ENCODE measurements at regions not wholly inside any gene's neighbourhood (a gene's known extent, or its start where the extent isn't known, plus 50 kb on each side); places are given as distances from the start of the nearest gene placed in this dataset.

GRCh38 chr16:82262244-82262643 is 92.2 kb upstream of the MPHOSPH6 start:
- Histone ChIP-seq H3K4me3 (ENCODE audit: low read depth, low read length) (no peak overlapping the region), H3K27me3 (ENCODE audit: control insufficient read depth, insufficient read depth, low read length) (0 out of 2 replicates have a peak, but pooled peaks cover 2% of the 10 kb centered on the region), H3K36me3 (ENCODE audit: control insufficient read depth, insufficient read depth, low read length) (no peaks in the 10 kb centered on the region)
- DNase-seq (ENCODE audit: low read depth) = no peak
- ChIA-PET CTCF (interaction anchor here (1.1 to 3.2 kb wide), 13 partner anchors 8 to 1620 kb away, joined by 4 to 29 read pairs (median 8); no protein-coding TSS in a partner anchor), POLR2A (no interaction called here)
- no peak for TF ChIP-seq CTCF (IDR thresholded peaks at IDR 0.05; ENCODE audit: insufficient read depth, low read depth, low read length)

- 0 out of 2 replicates have a peak, but pooled peaks cover 2% of the 10 kb centered on the region for H3K27me3 ChIP-seq (ENCODE audit: control insufficient read depth, insufficient read depth, low read length)
- no peak for DNase-seq (ENCODE audit: low read depth)
- no peak for TF ChIP-seq CTCF (IDR thresholded peaks at IDR 0.05; ENCODE audit: insufficient read depth, low read depth, low read length)
- ChIA-PET CTCF (no interaction called here), POLR2A (no interaction called here)
- no peaks in the 10 kb centered on the region for H3K36me3 ChIP-seq (ENCODE audit: control insufficient read depth, insufficient read depth, low read length)
- H3K4me3 ChIP-seq (ENCODE audit: low read depth, low read length) = no peak overlapping the region
Observed at GRCh38 chr16:82260212-82260795, 90.3 kb upstream of the MPHOSPH6 start.

- TF ChIP-seq CTCF (IDR thresholded peaks at IDR 0.05; ENCODE audit: insufficient read depth, low read depth, low read length) = no peak
- Histone ChIP-seq H3K4me3 (ENCODE audit: low read depth, low read length) (no peak overlapping the region), H3K27me3 (ENCODE audit: control insufficient read depth, insufficient read depth, low read length) (0 out of 2 replicates have a peak, but pooled peaks cover 2% of the 10 kb centered on the region), H3K36me3 (ENCODE audit: control insufficient read depth, insufficient read depth, low read length) (no peaks in the 10 kb centered on the region)
- CTCF ChIA-PET = interaction anchor here (0.6 kb wide), 1 partner anchor 1068 kb away, joined by 4 read pairs; no protein-coding TSS in a partner anchor
- no peak for DNase-seq (ENCODE audit: low read depth)
- POLR2A ChIA-PET = no interaction called here
Observed at GRCh38 chr16:82259731-82260130, 89.7 kb upstream of the MPHOSPH6 start.

GRCh38 chr16:82257990-82258389 is 88.0 kb upstream of the MPHOSPH6 start:
- TF ChIP-seq CTCF (IDR thresholded peaks at IDR 0.05; ENCODE audit: insufficient read depth, low read depth, low read length) = no peak
- POLR2A ChIA-PET = no interaction called here
- Histone ChIP-seq H3K27me3 (ENCODE audit: control insufficient read depth, insufficient read depth, low read length) (no peaks in the 10 kb centered on the region), H3K36me3 (ENCODE audit: control insufficient read depth, insufficient read depth, low read length) (no peaks in the 10 kb centered on the region), H3K4me3 (ENCODE audit: low read depth, low read length) (no peak overlapping the region)
- CTCF ChIA-PET = no interaction called here
- no peak for DNase-seq (ENCODE audit: low read depth)

GRCh38 chr16:82252582-82252981 is 82.6 kb upstream of the MPHOSPH6 start:
- CTCF ChIA-PET = interaction anchor here (0.9 to 2.5 kb wide), 2 partner anchors 11 to 23 kb away, joined by 4 to 13 read pairs; no protein-coding TSS in a partner anchor

More at GRCh38 chr16:82252582-82252981, 82.6 kb upstream of the MPHOSPH6 start:
- H3K36me3 ChIP-seq (ENCODE audit: control insufficient read depth, insufficient read depth, low read length) = no peaks in the 10 kb centered on the region
- no peak for DNase-seq (ENCODE audit: low read depth)
- H3K4me3 ChIP-seq (ENCODE audit: low read depth, low read length) = no peak overlapping the region
- no peak for TF ChIP-seq CTCF (IDR thresholded peaks at IDR 0.05; ENCODE audit: insufficient read depth, low read depth, low read length)
- H3K27me3 ChIP-seq (ENCODE audit: control insufficient read depth, insufficient read depth, low read length) = no peaks in the 10 kb centered on the region
- POLR2A ChIA-PET = no interaction called here

Data from BJ (cell line).